ENCODE measurements at regions not wholly inside any gene's neighbourhood (a gene's known extent, or its start where the extent isn't known, plus 50 kb on each side); places are given as distances from the start of the nearest gene placed in this dataset.

DNA sequence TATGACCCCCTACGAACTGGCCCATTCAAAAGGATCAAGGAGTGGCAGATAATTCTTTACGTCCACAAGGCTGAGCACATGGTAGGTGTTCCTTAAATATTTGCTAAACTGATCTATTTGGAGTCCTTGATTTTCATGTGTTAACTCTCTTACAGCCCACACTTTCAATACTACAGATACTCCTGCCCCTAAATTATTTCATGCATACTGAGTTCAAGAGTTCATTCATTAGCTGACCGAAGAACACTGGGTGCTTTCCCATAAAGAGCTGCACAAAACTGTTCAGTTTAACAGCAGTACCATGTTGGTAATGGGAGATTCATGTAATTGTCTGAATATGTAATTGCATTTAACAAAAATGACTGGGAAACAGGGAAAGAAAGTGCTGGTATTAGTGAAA, 170.5 kb upstream of the ADO start (continued):
- TF ChIP-seq, protein P1, sequence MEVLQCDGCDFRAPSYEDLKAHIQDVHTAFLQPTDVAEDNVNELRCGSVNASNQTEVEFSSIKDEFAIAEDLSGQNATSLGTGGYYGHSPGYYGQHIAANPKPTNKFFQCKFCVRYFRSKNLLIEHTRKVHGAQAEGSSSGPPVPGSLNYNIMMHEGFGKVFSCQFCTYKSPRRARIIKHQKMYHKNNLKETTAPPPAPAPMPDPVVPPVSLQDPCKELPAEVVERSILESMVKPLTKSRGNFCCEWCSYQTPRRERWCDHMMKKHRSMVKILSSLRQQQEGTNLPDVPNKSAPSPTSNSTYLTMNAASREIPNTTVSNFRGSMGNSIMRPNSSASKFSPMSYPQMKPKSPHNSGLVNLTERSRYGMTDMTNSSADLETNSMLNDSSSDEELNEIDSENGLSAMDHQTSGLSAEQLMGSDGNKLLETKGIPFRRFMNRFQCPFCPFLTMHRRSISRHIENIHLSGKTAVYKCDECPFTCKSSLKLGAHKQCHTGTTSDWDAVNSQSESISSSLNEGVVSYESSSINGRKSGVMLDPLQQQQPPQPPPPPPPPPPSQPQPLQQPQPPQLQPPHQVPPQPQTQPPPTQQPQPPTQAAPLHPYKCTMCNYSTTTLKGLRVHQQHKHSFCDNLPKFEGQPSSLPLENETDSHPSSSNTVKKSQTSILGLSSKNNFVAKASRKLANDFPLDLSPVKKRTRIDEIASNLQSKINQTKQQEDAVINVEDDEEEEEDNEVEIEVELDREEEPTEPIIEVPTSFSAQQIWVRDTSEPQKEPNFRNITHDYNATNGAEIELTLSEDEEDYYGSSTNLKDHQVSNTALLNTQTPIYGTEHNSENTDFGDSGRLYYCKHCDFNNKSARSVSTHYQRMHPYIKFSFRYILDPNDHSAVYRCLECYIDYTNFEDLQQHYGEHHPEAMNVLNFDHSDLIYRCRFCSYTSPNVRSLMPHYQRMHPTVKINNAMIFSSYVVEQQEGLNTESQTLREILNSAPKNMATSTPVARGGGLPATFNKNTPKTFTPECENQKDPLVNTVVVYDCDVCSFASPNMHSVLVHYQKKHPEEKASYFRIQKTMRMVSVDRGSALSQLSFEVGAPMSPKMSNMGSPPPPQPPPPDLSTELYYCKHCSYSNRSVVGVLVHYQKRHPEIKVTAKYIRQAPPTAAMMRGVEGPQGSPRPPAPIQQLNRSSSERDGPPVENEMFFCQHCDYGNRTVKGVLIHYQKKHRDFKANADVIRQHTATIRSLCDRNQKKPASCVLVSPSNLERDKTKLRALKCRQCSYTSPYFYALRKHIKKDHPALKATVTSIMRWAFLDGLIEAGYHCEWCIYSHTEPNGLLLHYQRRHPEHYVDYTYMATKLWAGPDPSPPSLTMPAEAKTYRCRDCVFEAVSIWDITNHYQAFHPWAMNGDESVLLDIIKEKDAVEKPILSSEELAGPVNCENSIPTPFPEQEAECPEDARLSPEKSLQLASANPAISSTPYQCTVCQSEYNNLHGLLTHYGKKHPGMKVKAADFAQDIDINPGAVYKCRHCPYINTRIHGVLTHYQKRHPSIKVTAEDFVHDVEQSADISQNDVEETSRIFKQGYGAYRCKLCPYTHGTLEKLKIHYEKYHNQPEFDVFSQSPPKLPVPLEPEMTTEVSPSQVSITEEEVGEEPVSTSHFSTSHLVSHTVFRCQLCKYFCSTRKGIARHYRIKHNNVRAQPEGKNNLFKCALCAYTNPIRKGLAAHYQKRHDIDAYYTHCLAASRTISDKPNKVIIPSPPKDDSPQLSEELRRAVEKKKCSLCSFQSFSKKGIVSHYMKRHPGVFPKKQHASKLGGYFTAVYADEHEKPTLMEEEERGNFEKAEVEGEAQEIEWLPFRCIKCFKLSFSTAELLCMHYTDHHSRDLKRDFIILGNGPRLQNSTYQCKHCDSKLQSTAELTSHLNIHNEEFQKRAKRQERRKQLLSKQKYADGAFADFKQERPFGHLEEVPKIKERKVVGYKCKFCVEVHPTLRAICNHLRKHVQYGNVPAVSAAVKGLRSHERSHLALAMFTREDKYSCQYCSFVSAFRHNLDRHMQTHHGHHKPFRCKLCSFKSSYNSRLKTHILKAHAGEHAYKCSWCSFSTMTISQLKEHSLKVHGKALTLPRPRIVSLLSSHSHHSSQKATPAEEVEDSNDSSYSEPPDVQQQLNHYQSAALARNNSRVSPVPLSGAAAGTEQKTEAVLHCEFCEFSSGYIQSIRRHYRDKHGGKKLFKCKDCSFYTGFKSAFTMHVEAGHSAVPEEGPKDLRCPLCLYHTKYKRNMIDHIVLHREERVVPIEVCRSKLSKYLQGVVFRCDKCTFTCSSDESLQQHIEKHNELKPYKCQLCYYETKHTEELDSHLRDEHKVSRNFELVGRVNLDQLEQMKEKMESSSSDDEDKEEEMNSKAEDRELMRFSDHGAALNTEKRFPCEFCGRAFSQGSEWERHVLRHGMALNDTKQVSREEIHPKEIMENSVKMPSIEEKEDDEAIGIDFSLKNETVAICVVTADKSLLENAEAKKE (CRISPR knock-in tag; IDR thresholded peaks at IDR 0.05), result no peak
- no peak for TF ChIP-seq ZNF114 (CRISPR knock-in tag; IDR thresholded peaks at IDR 0.05)
- TF ChIP-seq EZH2phosphoT487 (IDR thresholded peaks at IDR 0.05; ENCODE audit: unreplicated experiment), result no peak
- TF ChIP-seq, protein P2, sequence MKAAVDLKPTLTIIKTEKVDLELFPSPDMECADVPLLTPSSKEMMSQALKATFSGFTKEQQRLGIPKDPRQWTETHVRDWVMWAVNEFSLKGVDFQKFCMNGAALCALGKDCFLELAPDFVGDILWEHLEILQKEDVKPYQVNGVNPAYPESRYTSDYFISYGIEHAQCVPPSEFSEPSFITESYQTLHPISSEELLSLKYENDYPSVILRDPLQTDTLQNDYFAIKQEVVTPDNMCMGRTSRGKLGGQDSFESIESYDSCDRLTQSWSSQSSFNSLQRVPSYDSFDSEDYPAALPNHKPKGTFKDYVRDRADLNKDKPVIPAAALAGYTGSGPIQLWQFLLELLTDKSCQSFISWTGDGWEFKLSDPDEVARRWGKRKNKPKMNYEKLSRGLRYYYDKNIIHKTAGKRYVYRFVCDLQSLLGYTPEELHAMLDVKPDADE (IDR thresholded peaks at IDR 0.05), result no peak
- TF ChIP-seq, protein P3, sequence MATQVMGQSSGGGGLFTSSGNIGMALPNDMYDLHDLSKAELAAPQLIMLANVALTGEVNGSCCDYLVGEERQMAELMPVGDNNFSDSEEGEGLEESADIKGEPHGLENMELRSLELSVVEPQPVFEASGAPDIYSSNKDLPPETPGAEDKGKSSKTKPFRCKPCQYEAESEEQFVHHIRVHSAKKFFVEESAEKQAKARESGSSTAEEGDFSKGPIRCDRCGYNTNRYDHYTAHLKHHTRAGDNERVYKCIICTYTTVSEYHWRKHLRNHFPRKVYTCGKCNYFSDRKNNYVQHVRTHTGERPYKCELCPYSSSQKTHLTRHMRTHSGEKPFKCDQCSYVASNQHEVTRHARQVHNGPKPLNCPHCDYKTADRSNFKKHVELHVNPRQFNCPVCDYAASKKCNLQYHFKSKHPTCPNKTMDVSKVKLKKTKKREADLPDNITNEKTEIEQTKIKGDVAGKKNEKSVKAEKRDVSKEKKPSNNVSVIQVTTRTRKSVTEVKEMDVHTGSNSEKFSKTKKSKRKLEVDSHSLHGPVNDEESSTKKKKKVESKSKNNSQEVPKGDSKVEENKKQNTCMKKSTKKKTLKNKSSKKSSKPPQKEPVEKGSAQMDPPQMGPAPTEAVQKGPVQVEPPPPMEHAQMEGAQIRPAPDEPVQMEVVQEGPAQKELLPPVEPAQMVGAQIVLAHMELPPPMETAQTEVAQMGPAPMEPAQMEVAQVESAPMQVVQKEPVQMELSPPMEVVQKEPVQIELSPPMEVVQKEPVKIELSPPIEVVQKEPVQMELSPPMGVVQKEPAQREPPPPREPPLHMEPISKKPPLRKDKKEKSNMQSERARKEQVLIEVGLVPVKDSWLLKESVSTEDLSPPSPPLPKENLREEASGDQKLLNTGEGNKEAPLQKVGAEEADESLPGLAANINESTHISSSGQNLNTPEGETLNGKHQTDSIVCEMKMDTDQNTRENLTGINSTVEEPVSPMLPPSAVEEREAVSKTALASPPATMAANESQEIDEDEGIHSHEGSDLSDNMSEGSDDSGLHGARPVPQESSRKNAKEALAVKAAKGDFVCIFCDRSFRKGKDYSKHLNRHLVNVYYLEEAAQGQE (IDR thresholded peaks at IDR 0.05; ENCODE audit: unreplicated experiment), result no peak
- no peak for TF ChIP-seq ZNF331 (CRISPR knock-in tag; IDR thresholded peaks at IDR 0.05; ENCODE audit: low read depth)
- no peak for TF ChIP-seq JUNB (IDR thresholded peaks at IDR 0.05; ENCODE audit: unreplicated experiment)
